Skeletal muscle satellite cell (primary cell): ENCODE measurements at regions not wholly inside any gene's neighbourhood (a gene's known extent, or its start where the extent isn't known, plus 50 kb on each side); places are given as distances from the start of the nearest gene placed in this dataset.

Experiments used
- H3K27me3 ChIP-seq: 2 replicates; pipeline ENCODE4 v1.7.0; 2013; ENCODE audit warnings: low read length; ENCODE audit not compliant: control insufficient read depth, insufficient read depth
- H3K36me3 ChIP-seq: 2 replicates; pipeline ENCODE4 v1.7.0; 2013; ENCODE audit warnings: mild to moderate bottlenecking, control low read depth, low read length; ENCODE audit not compliant: insufficient read depth
- H3K4me1 ChIP-seq: 2 replicates; pipeline ENCODE4 v1.7.0; 2013; ENCODE audit warnings: low read length; ENCODE audit not compliant: control insufficient read depth, insufficient read depth
- H3K4me2 ChIP-seq: 2 replicates; pipeline ENCODE4 v1.7.0; 2013; ENCODE audit warnings: mild to moderate bottlenecking, low read length
- H3K4me3 ChIP-seq: 2 replicates; pipeline ENCODE4 v1.7.0; 2013; ENCODE audit warnings: low read length
- H3K9ac ChIP-seq: 2 replicates; pipeline ENCODE4 v1.7.0; 2013; ENCODE audit warnings: mild to moderate bottlenecking, low read depth, low read length, moderate library complexity
- H3K9me3 ChIP-seq: replicated peaks from 2 replicates; pipeline ENCODE4 v1.7.0; 2013; ENCODE audit warnings: mild to moderate bottlenecking, control low read depth, low read length

GRCh38 chr10:8696746-8697145 lies 642.3 kb downstream of the GATA3 start:
- H3K9ac ChIP-seq, result no peak overlapping the region
- H3K4me1 ChIP-seq, result no peaks in the 10 kb centered on the region
- H3K4me3 ChIP-seq, result no peak overlapping the region
- H3K27me3 ChIP-seq, result no peaks in the 10 kb centered on the region
- no peaks in the 10 kb centered on the region for H3K9me3 ChIP-seq
- no peaks in the 10 kb centered on the region for H3K36me3 ChIP-seq
- no peak overlapping the region for H3K4me2 ChIP-seq

DNA sequence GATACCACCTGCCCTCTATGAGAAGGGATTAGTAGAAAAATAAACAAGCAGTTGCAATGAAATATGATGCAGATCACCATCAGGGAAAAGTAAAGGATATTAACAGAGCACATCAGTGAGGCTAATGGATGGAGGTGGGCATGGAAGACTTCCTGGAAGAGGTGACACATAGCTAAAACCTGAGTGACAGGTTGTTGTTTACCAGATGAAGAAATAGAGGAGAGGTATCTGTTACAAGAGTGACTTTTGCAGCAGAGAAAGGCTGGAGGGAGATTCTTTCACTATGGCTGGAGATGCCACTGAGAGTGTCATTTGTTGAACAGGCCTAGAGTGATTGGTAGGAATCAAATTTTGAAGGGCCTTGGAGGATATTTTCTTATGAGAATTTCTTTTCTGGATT lies 646.2 kb downstream of the GATA3 start:
- no peak overlapping the region for H3K9ac ChIP-seq
- H3K36me3 ChIP-seq, result no peaks in the 10 kb centered on the region
- H3K9me3 ChIP-seq, result no peaks in the 10 kb centered on the region
- H3K27me3 ChIP-seq, result no peaks in the 10 kb centered on the region
- H3K4me1 ChIP-seq, result peaks cover 4% of the 10 kb centered on the region
- H3K4me3 ChIP-seq, result no peak overlapping the region
- H3K4me2 ChIP-seq, result no peak overlapping the region

- Histone ChIP-seq H3K4me2 (no peak overlapping the region), H3K9me3 (no peaks in the 10 kb centered on the region), H3K36me3 (no peaks in the 10 kb centered on the region), H3K9ac (no peak overlapping the region), H3K27me3 (no peaks in the 10 kb centered on the region), H3K4me1 (peaks cover 4% of the 10 kb centered on the region), H3K4me3 (no peak overlapping the region)
Measured at GRCh38 chr10:8702181-8702580, 647.7 kb downstream of the GATA3 start.

- H3K9ac ChIP-seq, result no peak overlapping the region
- no peaks in the 10 kb centered on the region for H3K36me3 ChIP-seq
- no peak overlapping the region for H3K4me2 ChIP-seq
- H3K27me3 ChIP-seq, result no peaks in the 10 kb centered on the region
- H3K9me3 ChIP-seq, result no peaks in the 10 kb centered on the region
- peaks cover 4% of the 10 kb centered on the region for H3K4me1 ChIP-seq
- no peak overlapping the region for H3K4me3 ChIP-seq
Measured at GRCh38 chr10:8705415-8705814, 650.9 kb downstream of the GATA3 start.

- H3K4me3 ChIP-seq, result no peak overlapping the region
- H3K27me3 ChIP-seq, result no peaks in the 10 kb centered on the region
- H3K4me1 ChIP-seq, result no peaks in the 10 kb centered on the region
- H3K36me3 ChIP-seq, result no peaks in the 10 kb centered on the region
- no peak overlapping the region for H3K4me2 ChIP-seq
- H3K9ac ChIP-seq, result no peak overlapping the region
- H3K9me3 ChIP-seq, result no peaks in the 10 kb centered on the region
Measured at GRCh38 chr10:8712656-8713055, 658.2 kb downstream of the GATA3 start.

DNA sequence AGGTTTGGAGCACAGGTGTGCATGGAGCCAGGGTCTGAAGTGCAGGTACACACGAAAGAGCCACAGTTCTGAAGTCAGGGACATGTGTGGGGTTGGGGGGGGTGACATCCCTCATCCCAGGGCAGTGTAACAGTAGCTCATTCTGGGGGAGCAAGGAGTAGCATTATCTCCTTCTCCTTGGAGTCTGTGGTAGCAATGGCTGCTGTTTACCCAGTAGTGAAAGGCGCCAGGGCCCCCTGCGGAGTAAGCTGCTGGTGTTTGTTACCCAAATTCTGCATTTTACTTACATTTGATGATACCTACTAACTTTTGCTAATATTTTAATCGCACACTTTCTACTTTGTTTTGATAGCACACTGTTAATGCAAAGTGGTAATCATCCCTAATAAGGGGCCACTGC lies 665.5 kb downstream of the GATA3 start:
- Histone ChIP-seq H3K36me3 (no peaks in the 10 kb centered on the region), H3K4me3 (no peak overlapping the region), H3K27me3 (no peaks in the 10 kb centered on the region), H3K9me3 (peaks cover 3% of the 10 kb centered on the region), H3K4me1 (peaks cover 5% of the 10 kb centered on the region), H3K9ac (no peak overlapping the region), H3K4me2 (no peak overlapping the region)

DNA sequence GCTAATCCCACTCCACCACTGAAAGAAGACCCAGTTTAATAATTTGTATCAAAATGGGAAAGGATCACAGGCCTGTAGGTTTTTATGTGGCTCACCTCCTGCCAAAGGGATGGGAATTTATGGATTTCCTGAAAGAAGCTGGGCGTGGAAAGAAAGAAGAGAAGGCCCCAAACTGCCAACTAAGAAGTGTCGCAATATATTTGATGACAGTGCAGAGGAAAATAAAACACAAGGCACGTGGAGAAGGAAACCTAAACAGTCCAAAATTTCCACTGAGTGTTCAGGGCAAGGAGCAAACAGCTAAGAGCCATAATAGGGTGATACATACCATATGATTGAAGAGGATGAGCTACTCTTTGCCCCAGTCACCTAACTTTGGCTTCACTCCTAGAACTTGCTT lies 667.2 kb downstream of the GATA3 start:
- H3K36me3 ChIP-seq, result no peaks in the 10 kb centered on the region
- H3K4me1 ChIP-seq, result peaks cover 5% of the 10 kb centered on the region
- no peaks in the 10 kb centered on the region for H3K27me3 ChIP-seq
- H3K4me2 ChIP-seq, result no peak overlapping the region
- peaks cover 3% of the 10 kb centered on the region for H3K9me3 ChIP-seq
- H3K9ac ChIP-seq, result no peak overlapping the region
- H3K4me3 ChIP-seq, result no peak overlapping the region

- Histone ChIP-seq H3K9me3 (peaks cover 3% of the 10 kb centered on the region), H3K27me3 (no peaks in the 10 kb centered on the region), H3K4me1 (peaks cover 5% of the 10 kb centered on the region), H3K36me3 (no peaks in the 10 kb centered on the region), H3K9ac (no peak overlapping the region), H3K4me2 (no peak overlapping the region), H3K4me3 (no peak overlapping the region)
Measured at GRCh38 chr10:8722835-8723234, 668.3 kb downstream of the GATA3 start.

DNA sequence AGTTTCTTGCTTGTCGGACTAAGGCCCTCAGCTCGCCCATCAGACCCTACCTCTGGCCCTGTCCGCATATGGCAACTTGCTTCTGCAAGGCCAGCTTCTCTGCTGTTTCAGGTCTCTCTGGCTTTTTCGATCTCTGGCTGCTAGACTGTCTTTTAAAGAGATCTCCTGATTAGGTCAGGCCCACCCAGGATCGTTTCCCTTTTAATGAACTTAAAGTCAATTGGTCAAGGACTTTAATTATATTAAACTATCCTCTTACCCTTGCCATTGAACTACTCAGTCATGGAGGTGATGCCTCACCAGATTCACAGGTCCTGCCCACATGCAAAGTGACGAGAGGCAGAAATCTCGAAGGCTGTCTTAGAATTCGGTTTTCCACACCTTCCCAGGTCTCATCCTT lies 670.9 kb downstream of the GATA3 start:
- Histone ChIP-seq H3K4me3 (no peak overlapping the region), H3K4me1 (peaks cover 5% of the 10 kb centered on the region), H3K36me3 (no peaks in the 10 kb centered on the region), H3K9ac (no peak overlapping the region), H3K27me3 (no peaks in the 10 kb centered on the region), H3K9me3 (no peaks in the 10 kb centered on the region), H3K4me2 (no peak overlapping the region)

DNA sequence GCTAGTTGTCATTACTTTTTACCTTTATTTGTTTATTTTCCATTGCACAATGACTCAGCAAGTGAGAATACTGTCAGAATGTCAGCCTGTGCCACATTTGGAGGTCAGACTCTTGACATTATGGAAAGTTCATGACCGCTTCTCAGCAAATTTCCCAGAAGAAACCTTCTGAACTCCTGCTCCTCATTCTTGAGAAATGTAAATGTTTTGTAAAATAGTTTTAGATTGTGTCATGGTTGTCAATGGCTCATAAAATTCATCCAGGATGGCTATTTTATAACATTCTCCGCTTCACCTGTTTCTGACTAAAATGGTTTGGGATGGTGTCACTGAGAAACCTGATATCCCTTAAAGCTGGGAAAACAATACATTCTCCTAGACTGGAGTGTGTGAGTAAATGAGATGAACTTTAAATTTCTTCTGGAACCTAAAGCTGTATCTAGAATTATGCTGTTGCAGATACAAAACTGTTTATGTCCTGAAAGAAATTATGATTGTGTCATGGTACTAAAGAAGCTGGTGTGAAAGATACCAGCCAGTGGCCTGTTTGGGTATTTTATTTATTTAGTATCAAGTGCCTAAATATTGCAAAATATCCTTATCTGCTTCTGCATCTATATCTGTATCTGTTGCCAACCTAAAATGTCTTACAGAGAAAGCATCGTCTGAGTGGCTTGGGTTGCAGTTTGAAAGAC lies 671.7 kb downstream of the GATA3 start:
- Histone ChIP-seq H3K4me3 (no peak overlapping the region), H3K4me1 (peaks cover 5% of the 10 kb centered on the region), H3K36me3 (no peaks in the 10 kb centered on the region), H3K9ac (no peak overlapping the region), H3K4me2 (no peak overlapping the region), H3K27me3 (no peaks in the 10 kb centered on the region), H3K9me3 (no peaks in the 10 kb centered on the region)

GRCh38 chr10:8726779-8727084 lies 672.2 kb downstream of the GATA3 start:
- H3K36me3 ChIP-seq, result no peaks in the 10 kb centered on the region

More at GRCh38 chr10:8726779-8727084, 672.2 kb downstream of the GATA3 start:
- Histone ChIP-seq H3K4me1 (peaks cover 2% of the 10 kb centered on the region), H3K9ac (no peak overlapping the region), H3K9me3 (no peaks in the 10 kb centered on the region), H3K27me3 (no peaks in the 10 kb centered on the region), H3K4me2 (no peak overlapping the region), H3K4me3 (no peak overlapping the region)
